ENCODE measurements at regions not wholly inside any gene's neighbourhood (a gene's known extent, or its start where the extent isn't known, plus 50 kb on each side); places are given as distances from the start of the nearest gene placed in this dataset.

GRCh38 chr21:24367936-24368335, 1239.3 kb downstream of the MRPL39 start:
- H3K27ac ChIP-seq = no peak overlapping the region
- no peaks in the 10 kb centered on the region for H3K9me3 ChIP-seq
- H3K36me3 ChIP-seq = no peaks in the 10 kb centered on the region
- H3K27me3 ChIP-seq = no peaks in the 10 kb centered on the region
- TF ChIP-seq CTCF (IDR thresholded peaks at IDR 0.05) (no peak), POLR2AphosphoS5 (IDR thresholded peaks at IDR 0.05) (no peak)
- H3K4me3 ChIP-seq = no peak overlapping the region
- DNase-seq = no peak
- intact Hi-C loops (cut with DNase I; ENCODE audit: low total_unique reads) (no loop called here), in situ Hi-C loops (cut with MboI; ENCODE audit: low pct_ligation_motif_present in 1 of 4, low pct_unique_long_range_greater_than_20kb in 1 of 4, low sequenced_read_pairs in 3 of 4) (no loop called here)
- H3K4me1 ChIP-seq = no peaks in the 10 kb centered on the region

- no peak for DNase-seq
- intact Hi-C loops (cut with DNase I; ENCODE audit: low total_unique reads) = no loop called here
- Histone ChIP-seq H3K27ac (no peak overlapping the region), H3K9me3 (peaks cover 0 to 3% of the 10 kb centered on the region in 2 donors), H3K4me1 (no peaks in the 10 kb centered on the region), H3K4me3 (no peak overlapping the region), H3K27me3 (no peaks in the 10 kb centered on the region), H3K36me3 (no peaks in the 10 kb centered on the region)
- 73 to 88% methylated on average over 7 of the region's 7 CpGs for WGBS, 2 donors (ENCODE audit: low coverage in 1 of 2)
- TF ChIP-seq POLR2AphosphoS5 (IDR thresholded peaks at IDR 0.05) (no peak), EP300 (IDR thresholded peaks at IDR 0.05; ENCODE audit: low read depth) (no peak), POLR2A (IDR thresholded peaks at IDR 0.05) (no peak), CTCF (IDR thresholded peaks at IDR 0.05) (no peak)
- in situ Hi-C loops (cut with MboI; ENCODE audit: low pct_ligation_motif_present in 1 of 4, low pct_unique_long_range_greater_than_20kb in 1 of 4, low sequenced_read_pairs in 3 of 4) = no loop called here
These were observed 1253.8 kb downstream of the MRPL39 start for GRCh38 chr21:24353492-24353891.

GRCh38 chr21:24339406-24339805, 1267.9 kb downstream of the MRPL39 start:
- no peaks in the 10 kb centered on the region for H3K4me1 ChIP-seq
- WGBS, 2 donors (ENCODE audit: low coverage in 1 of 2) = 69 to 85% methylated on average over 2 of the region's 2 CpGs
- intact Hi-C loops (cut with DNase I; ENCODE audit: low total_unique reads) = no loop called here
- in situ Hi-C loops (cut with MboI; ENCODE audit: low pct_ligation_motif_present in 1 of 4, low pct_unique_long_range_greater_than_20kb in 1 of 4, low sequenced_read_pairs in 3 of 4) = no loop called here
- peaks cover 0 to 4% of the 10 kb centered on the region in 2 donors for H3K9me3 ChIP-seq
- H3K27me3 ChIP-seq = no peaks in the 10 kb centered on the region
- no peak overlapping the region for H3K4me3 ChIP-seq
- no peak for DNase-seq
- no peak overlapping the region for H3K27ac ChIP-seq
- no peak for TF ChIP-seq POLR2A (IDR thresholded peaks at IDR 0.05)
- TF ChIP-seq CTCF (IDR thresholded peaks at IDR 0.05) = no peak
- no peak for TF ChIP-seq EP300 (IDR thresholded peaks at IDR 0.05; ENCODE audit: low read depth)
- TF ChIP-seq POLR2AphosphoS5 (IDR thresholded peaks at IDR 0.05) = no peak
- no peaks in the 10 kb centered on the region for H3K36me3 ChIP-seq

- in situ Hi-C loops (cut with MboI; ENCODE audit: low pct_ligation_motif_present in 1 of 4, low pct_unique_long_range_greater_than_20kb in 1 of 4, low sequenced_read_pairs in 3 of 4) = no loop called here
These were observed 1270.8 kb downstream of the MRPL39 start for GRCh38 chr21:24336491-24336890.

More at GRCh38 chr21:24336491-24336890, 1270.8 kb downstream of the MRPL39 start:
- intact Hi-C loops (cut with DNase I; ENCODE audit: low total_unique reads) = no loop called here
- DNase-seq = no peak
- TF ChIP-seq POLR2AphosphoS5 (IDR thresholded peaks at IDR 0.05) = no peak
- TF ChIP-seq CTCF (IDR thresholded peaks at IDR 0.05) = no peak
- no peak for TF ChIP-seq EP300 (IDR thresholded peaks at IDR 0.05; ENCODE audit: low read depth)
- no peak for TF ChIP-seq POLR2A (IDR thresholded peaks at IDR 0.05)
- Histone ChIP-seq H3K9me3 (peaks cover 0 to 4% of the 10 kb centered on the region in 2 donors), H3K27ac (no peak overlapping the region), H3K4me3 (no peak overlapping the region), H3K27me3 (no peaks in the 10 kb centered on the region), H3K36me3 (no peaks in the 10 kb centered on the region), H3K4me1 (no peaks in the 10 kb centered on the region)
- WGBS, 2 donors (ENCODE audit: low coverage in 1 of 2) = 90 to 93% methylated on average over 2 to 6 of the region's 6 CpGs

Data from transverse colon (tissue), 4 donors.